Neutrophil (primary cell): ENCODE measurements at regions not wholly inside any gene's neighbourhood (a gene's known extent, or its start where the extent isn't known, plus 50 kb on each side); places are given as distances from the start of the nearest gene placed in this dataset.

ENCODE experiments used
- H3K27ac ChIP-seq: fragments of 200-600 bp; sonication (generic); 2 replicates; pipeline ENCODE4 v1.5.1; 2016; ENCODE audit warnings: mild to moderate bottlenecking, moderate library complexity
- H3K27me3 ChIP-seq: fragments of 200-600 bp; sonication (generic); 2 replicates; pipeline ENCODE4 v1.6.0; 2016; ENCODE audit warnings: mild to moderate bottlenecking
- H3K36me3 ChIP-seq: fragments of 200-600 bp; sonication (generic); 2 replicates; pipeline ENCODE4 v1.5.1; 2017
- H3K4me1 ChIP-seq, 2 experiments: fragments of 200-600 bp in 1 of 2; sonication (generic) in 1 of 2; 1 replicate in 1 of 2; 2 replicates in 1 of 2; pipeline versions ENCODE4 v1.5.1 to v1.6.1; 2013 to 2016; ENCODE audit warnings: low read depth in 1 of 2, low read length in 1 of 2, mild to moderate bottlenecking in 1 of 2, moderate library complexity in 1 of 2; ENCODE audit not compliant: control insufficient read depth in 1 of 2, insufficient read depth in 1 of 2
- H3K4me3 ChIP-seq, 2 experiments: fragments of 200-600 bp in 1 of 2; sonication (generic) in 1 of 2; 1 replicate in 1 of 2; 2 replicates in 1 of 2; pipeline ENCODE4 v1.5.1; 2013 to 2016; ENCODE audit warnings: low read depth in 1 of 2, low read length in 1 of 2, mild to moderate bottlenecking in 1 of 2, moderate library complexity in 1 of 2
- H3K9me3 ChIP-seq: fragments of 200-600 bp; sonication (generic); 2 replicates; pipeline ENCODE4 v1.5.1; 2016
- TF ChIP-seq, protein P1 (sequence below): fragments of 200-600 bp; sonication (generic); IDR thresholded peaks from 2 replicates; pipeline ENCODE4 v1.5.1; 2016; ENCODE audit warnings: antibody characterized with exemption

DNA sequence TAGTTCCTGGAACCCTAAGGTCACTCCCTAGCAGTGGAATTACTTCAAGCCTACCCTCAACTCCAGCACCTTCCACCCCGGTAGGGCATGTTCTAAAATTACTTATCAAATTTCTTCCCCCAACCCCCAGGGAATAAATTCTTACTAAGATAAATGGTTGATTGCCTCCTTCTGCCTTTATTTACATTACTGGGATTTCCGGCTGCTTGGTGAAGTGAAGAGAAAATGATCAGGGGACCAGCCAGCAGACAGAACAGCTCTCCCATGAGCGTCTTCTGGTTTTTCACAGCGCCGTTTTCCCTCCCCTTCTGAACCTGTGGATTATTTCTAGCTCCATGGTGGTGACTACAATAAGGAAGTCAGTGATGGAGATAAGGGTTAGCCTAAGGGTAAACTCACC, 521.5 kb upstream of the PPP2R3A start:
- Histone ChIP-seq H3K36me3 (no peaks in the 10 kb centered on the region), H3K9me3 (no peaks in the 10 kb centered on the region), H3K27ac (no peak overlapping the region), H3K4me1 (peaks cover 15 to 17% of the 10 kb centered on the region in 2 experiments), H3K27me3 (no peaks in the 10 kb centered on the region), H3K4me3 (no peak overlapping the region)
- TF ChIP-seq, protein P1, sequence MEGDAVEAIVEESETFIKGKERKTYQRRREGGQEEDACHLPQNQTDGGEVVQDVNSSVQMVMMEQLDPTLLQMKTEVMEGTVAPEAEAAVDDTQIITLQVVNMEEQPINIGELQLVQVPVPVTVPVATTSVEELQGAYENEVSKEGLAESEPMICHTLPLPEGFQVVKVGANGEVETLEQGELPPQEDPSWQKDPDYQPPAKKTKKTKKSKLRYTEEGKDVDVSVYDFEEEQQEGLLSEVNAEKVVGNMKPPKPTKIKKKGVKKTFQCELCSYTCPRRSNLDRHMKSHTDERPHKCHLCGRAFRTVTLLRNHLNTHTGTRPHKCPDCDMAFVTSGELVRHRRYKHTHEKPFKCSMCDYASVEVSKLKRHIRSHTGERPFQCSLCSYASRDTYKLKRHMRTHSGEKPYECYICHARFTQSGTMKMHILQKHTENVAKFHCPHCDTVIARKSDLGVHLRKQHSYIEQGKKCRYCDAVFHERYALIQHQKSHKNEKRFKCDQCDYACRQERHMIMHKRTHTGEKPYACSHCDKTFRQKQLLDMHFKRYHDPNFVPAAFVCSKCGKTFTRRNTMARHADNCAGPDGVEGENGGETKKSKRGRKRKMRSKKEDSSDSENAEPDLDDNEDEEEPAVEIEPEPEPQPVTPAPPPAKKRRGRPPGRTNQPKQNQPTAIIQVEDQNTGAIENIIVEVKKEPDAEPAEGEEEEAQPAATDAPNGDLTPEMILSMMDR, result no peak

DNA sequence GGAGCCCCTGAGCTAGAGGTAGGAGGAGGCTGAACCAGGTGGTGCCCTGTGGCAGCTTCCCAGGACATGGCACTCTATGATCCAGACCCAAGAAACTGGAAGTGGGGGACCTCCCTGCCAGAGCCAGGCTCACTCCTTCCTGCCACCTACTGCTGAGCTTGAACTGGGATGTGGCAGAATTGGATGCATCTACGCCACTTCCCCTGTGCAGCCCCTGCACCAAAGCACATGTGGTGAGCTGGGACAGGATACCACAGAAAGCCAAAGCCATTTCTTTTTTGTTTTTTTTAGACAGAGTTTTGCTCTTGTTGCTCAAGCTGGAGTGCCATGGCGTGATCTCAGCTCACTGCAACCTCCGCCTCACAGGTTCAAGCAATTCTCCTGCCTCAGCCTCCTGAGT, 518.0 kb upstream of the PPP2R3A start:
- Histone ChIP-seq H3K4me1 (peaks cover 20 to 21% of the 10 kb centered on the region in 2 experiments), H3K4me3 (no peak overlapping the region), H3K27me3 (no peaks in the 10 kb centered on the region), H3K27ac (no peak overlapping the region), H3K36me3 (no peaks in the 10 kb centered on the region), H3K9me3 (no peaks in the 10 kb centered on the region)
- TF ChIP-seq, protein P1, result no peak

DNA sequence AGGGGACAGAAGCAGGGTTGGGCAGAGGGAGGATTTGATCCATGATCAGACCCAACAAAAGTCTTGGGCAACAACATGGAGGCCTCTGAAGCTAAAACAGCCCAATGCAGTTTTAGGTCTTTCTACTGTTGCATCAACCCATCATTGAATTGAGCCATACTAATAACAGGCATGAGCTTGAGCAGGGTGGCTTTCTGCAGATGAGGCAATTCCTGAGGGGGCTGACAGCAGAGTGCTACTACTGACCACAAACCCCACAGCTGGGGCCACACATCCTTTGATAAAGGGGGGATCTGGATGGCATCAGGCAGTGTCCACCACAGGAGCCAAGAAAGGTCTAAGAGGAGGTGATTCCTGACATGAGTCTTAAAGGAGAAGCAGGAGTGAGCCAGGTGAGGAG, 517.0 kb upstream of the PPP2R3A start:
- H3K27me3 ChIP-seq, result no peaks in the 10 kb centered on the region
- no peaks in the 10 kb centered on the region for H3K9me3 ChIP-seq
- H3K36me3 ChIP-seq, result no peaks in the 10 kb centered on the region
- TF ChIP-seq, protein P1, result no peak
- H3K4me1 ChIP-seq, result peaks cover 20 to 21% of the 10 kb centered on the region in 2 experiments
- H3K27ac ChIP-seq, result no peak overlapping the region
- no peak overlapping the region for H3K4me3 ChIP-seq

DNA sequence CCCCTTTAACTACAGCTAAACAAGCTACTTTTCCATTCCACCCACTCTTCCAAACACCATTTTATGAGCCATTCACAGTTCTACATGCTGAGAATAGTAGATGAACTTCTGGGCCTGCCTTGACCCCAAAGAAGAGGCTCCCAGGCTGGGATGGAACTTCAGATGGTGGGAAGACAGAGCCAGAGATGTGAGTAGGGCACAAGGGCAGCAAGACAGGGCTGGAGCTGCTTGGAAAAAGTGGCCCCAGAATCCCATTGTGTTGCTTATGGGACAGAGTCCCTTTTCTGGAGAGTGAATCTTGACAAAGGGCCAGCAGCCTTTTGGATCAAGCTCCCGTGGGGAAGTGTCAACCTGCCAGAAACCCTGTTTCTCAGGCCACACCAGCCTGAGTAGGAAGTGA, 516.5 kb upstream of the PPP2R3A start:
- no peak overlapping the region for H3K4me3 ChIP-seq
- TF ChIP-seq, protein P1, result no peak
- no peaks in the 10 kb centered on the region for H3K27me3 ChIP-seq
- H3K9me3 ChIP-seq, result no peaks in the 10 kb centered on the region
- no peak overlapping the region for H3K27ac ChIP-seq
- peaks cover 20 to 21% of the 10 kb centered on the region in 2 experiments for H3K4me1 ChIP-seq
- no peaks in the 10 kb centered on the region for H3K36me3 ChIP-seq

DNA sequence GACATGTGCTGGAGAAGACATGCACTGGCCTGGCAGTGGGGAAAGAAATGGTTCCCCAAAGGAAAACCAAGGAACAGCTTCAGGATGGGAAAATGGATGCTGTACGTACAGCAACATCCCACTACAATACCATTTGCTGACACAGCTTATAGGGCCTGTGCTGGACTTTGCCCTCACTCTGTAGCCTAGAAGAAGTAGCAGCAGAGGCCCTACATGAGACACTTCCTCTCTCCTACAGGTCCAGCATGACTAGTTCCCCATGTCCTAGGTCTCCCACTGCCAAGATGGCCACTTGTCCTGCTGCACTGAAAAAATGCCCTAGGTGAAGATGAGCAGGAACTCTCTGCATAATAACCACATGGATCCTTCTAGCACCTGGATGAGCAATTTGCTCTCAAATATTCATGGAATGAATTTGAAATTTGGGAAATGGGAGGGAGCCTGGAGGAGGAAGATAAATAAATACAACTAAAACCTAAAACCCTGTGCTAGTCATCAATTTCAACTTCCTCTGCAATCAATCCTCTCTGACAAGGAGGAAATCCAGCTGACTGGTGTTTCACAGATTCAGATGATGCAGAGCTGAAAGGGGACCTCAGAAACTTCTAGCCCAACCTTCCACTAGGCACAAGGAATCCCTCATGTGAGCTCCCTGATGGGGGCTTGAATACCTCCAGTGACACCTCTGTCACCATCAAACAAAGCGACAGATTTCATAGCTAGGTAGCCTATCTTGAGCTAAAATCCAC, 514.3 kb upstream of the PPP2R3A start:
- no peak overlapping the region for H3K4me3 ChIP-seq
- TF ChIP-seq, protein P1, result no peak
- no peaks in the 10 kb centered on the region for H3K36me3 ChIP-seq
- H3K27ac ChIP-seq, result no peak overlapping the region
- H3K4me1 ChIP-seq, result peaks cover 20 to 21% of the 10 kb centered on the region in 2 experiments
- H3K9me3 ChIP-seq, result no peaks in the 10 kb centered on the region
- no peaks in the 10 kb centered on the region for H3K27me3 ChIP-seq
